ENCODE measurements at regions not wholly inside any gene's neighbourhood (a gene's known extent, or its start where the extent isn't known, plus 50 kb on each side); places are given as distances from the start of the nearest gene placed in this dataset.

- no peak for TF ChIP-seq TAF1 (CRISPR knock-in tag; IDR thresholded peaks at IDR 0.05)
- no peak for TF ChIP-seq CTCF (CRISPR knock-in tag; IDR thresholded peaks at IDR 0.05)
Measured at GRCh38 chr5:66472010-66472409, 124.2 kb upstream of the MAST4 start.
